Skeletal muscle tissue (tissue), 3 donors: ENCODE measurements at regions not wholly inside any gene's neighbourhood (a gene's known extent, or its start where the extent isn't known, plus 50 kb on each side); places are given as distances from the start of the nearest gene placed in this dataset.

Source experiments
- H3K27ac ChIP-seq: one replicate; pipeline ENCODE4 v1.7.0; 2013; ENCODE audit warnings: mild to moderate bottlenecking, low read depth, low read length, inconsistent platforms
- H3K27me3 ChIP-seq, 3 donors: one replicate each; pipeline ENCODE4 v1.7.0; 2013; ENCODE audit warnings: low read length in 3 of 3; ENCODE audit not compliant: control insufficient read depth in 3 of 3, insufficient read depth in 3 of 3
- H3K36me3 ChIP-seq, 3 donors: one replicate each; pipeline ENCODE4 v1.7.0; 2013; ENCODE audit warnings: low read length in 3 of 3; ENCODE audit not compliant: control insufficient read depth in 3 of 3, insufficient read depth in 3 of 3
- H3K4me1 ChIP-seq, 3 donors: one replicate each; pipeline ENCODE4 v1.7.0; 2013; ENCODE audit warnings: low read length in 3 of 3, mild to moderate bottlenecking in 3 of 3; ENCODE audit not compliant: control insufficient read depth in 3 of 3, insufficient read depth in 3 of 3
- H3K4me3 ChIP-seq, 3 donors: one replicate each; pipeline ENCODE4 v1.7.0; 2013; ENCODE audit warnings: low read length in 3 of 3
- H3K9ac ChIP-seq, 3 donors: one replicate each; pipeline ENCODE4 v1.7.0; 2013; ENCODE audit warnings: low read length in 3 of 3, mild to moderate bottlenecking in 3 of 3, moderate library complexity in 2 of 3, low read depth in 1 of 3
- H3K9me3 ChIP-seq, 3 donors: one replicate each; pipeline ENCODE4 v1.7.0; 2013; ENCODE audit warnings: low read length in 3 of 3; ENCODE audit not compliant: control insufficient read depth in 3 of 3
- donor health status: Osteomylitis.

- Histone ChIP-seq H3K4me1 (no peaks in the 10 kb centered on the region), H3K27me3 (no peaks in the 10 kb centered on the region), H3K4me3 (no peak overlapping the region), H3K36me3 (no peaks in the 10 kb centered on the region), H3K9ac (no peak overlapping the region), H3K9me3 (peaks cover 0 to 2% (median 0%) of the 10 kb centered on the region in 3 donors), H3K27ac (no peak overlapping the region)
Observed at GRCh38 chr2:16149349-16150243, 209.2 kb downstream of the MYCN start.

- H3K4me3 ChIP-seq: no peak overlapping the region
- no peaks in the 10 kb centered on the region for H3K4me1 ChIP-seq
- H3K9me3 ChIP-seq: peaks cover 0 to 2% (median 0%) of the 10 kb centered on the region in 3 donors
- no peak overlapping the region for H3K9ac ChIP-seq
- H3K27me3 ChIP-seq: no peaks in the 10 kb centered on the region
- no peaks in the 10 kb centered on the region for H3K36me3 ChIP-seq
- no peak overlapping the region for H3K27ac ChIP-seq
Observed at GRCh38 chr2:16148632-16149348, 208.4 kb downstream of the MYCN start.

GRCh38 chr2:16142383-16143361 lies 202.3 kb downstream of the MYCN start:
- Histone ChIP-seq H3K36me3 (no peaks in the 10 kb centered on the region), H3K9ac (no peak overlapping the region), H3K4me1 (no peaks in the 10 kb centered on the region), H3K27ac (no peak overlapping the region), H3K27me3 (no peaks in the 10 kb centered on the region), H3K9me3 (no peaks in the 10 kb centered on the region), H3K4me3 (no peak overlapping the region)

- no peaks in the 10 kb centered on the region for H3K4me1 ChIP-seq
- no peaks in the 10 kb centered on the region for H3K36me3 ChIP-seq
- no peaks in the 10 kb centered on the region for H3K27me3 ChIP-seq
- H3K9me3 ChIP-seq: no peaks in the 10 kb centered on the region
- H3K9ac ChIP-seq: no peak overlapping the region
- H3K4me3 ChIP-seq: no peak overlapping the region
- no peak overlapping the region for H3K27ac ChIP-seq
Observed at GRCh38 chr2:16141641-16141921, 201.2 kb downstream of the MYCN start.

GRCh38 chr2:16140771-16141640 lies 200.7 kb downstream of the MYCN start:
- no peak overlapping the region for H3K9ac ChIP-seq
- H3K4me1 ChIP-seq: no peaks in the 10 kb centered on the region
- H3K36me3 ChIP-seq: no peaks in the 10 kb centered on the region
- no peaks in the 10 kb centered on the region for H3K9me3 ChIP-seq
- no peaks in the 10 kb centered on the region for H3K27me3 ChIP-seq
- H3K27ac ChIP-seq: no peak overlapping the region
- H3K4me3 ChIP-seq: no peak overlapping the region

- Histone ChIP-seq H3K9me3 (no peaks in the 10 kb centered on the region), H3K9ac (no peak overlapping the region), H3K4me1 (no peaks in the 10 kb centered on the region), H3K4me3 (no peak overlapping the region), H3K27me3 (no peaks in the 10 kb centered on the region), H3K27ac (no peak overlapping the region), H3K36me3 (no peaks in the 10 kb centered on the region)
Observed at GRCh38 chr2:16139663-16140615, 199.6 kb downstream of the MYCN start.

- no peaks in the 10 kb centered on the region for H3K27me3 ChIP-seq
- no peak overlapping the region for H3K27ac ChIP-seq
- H3K9ac ChIP-seq: no peak overlapping the region
- no peaks in the 10 kb centered on the region for H3K9me3 ChIP-seq
- no peaks in the 10 kb centered on the region for H3K36me3 ChIP-seq
- H3K4me1 ChIP-seq: no peaks in the 10 kb centered on the region
- no peak overlapping the region for H3K4me3 ChIP-seq
Observed at GRCh38 chr2:16138811-16139662, 198.7 kb downstream of the MYCN start.

GRCh38 chr2:16137080-16137755 lies 196.9 kb downstream of the MYCN start:
- H3K9me3 ChIP-seq: no peaks in the 10 kb centered on the region
- no peaks in the 10 kb centered on the region for H3K27me3 ChIP-seq
- H3K27ac ChIP-seq: no peak overlapping the region
- no peaks in the 10 kb centered on the region for H3K4me1 ChIP-seq
- no peak overlapping the region for H3K9ac ChIP-seq
- no peaks in the 10 kb centered on the region for H3K36me3 ChIP-seq
- H3K4me3 ChIP-seq: no peak overlapping the region
